ENCODE measurements at regions not wholly inside any gene's neighbourhood (a gene's known extent, or its start where the extent isn't known, plus 50 kb on each side); places are given as distances from the start of the nearest gene placed in this dataset.

- TF ChIP-seq REST (IDR thresholded peaks at IDR 0.05; ENCODE audit: insufficient read depth in 1 of 2, low read depth in 2 of 2, low read length in 2 of 2) (no peak), SIN3A (IDR thresholded peaks at IDR 0.05; ENCODE audit: borderline replicate concordance, insufficient read depth, low read length) (no peak), FOXP2 (optimal IDR thresholded peaks at IDR 0.05; ENCODE audit: borderline replicate concordance, extremely low read depth, extremely low read length, insufficient read depth) (no peak), POLR2AphosphoS5 (IDR thresholded peaks at IDR 0.05; ENCODE audit: low read depth, low read length) (no peak), TAF1 (IDR thresholded peaks at IDR 0.05; ENCODE audit: borderline replicate concordance, insufficient read depth, low read length) (no peak)
Observed at GRCh38 chr1:94755675-94756074, 64.5 kb upstream of the SLC44A3 start.

DNA sequence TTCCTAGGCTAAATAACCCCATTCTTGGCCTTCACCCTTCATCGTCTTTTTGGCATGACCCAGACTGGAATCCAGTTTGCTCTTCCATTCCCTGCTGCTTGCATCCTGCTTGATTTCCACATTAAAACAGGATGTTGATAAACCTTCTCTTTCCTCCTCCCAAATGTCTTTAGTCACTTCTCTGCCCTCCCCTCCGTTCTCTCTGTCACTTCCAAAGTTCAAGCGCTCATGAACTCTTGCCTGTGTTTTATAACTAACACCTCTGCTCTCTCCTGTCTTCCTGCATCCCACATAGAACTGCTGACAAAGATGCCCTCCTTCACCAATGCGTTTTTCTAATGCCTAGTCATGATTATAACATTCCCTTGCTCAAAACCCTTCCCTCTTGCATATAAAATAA, 65.6 kb upstream of the SLC44A3 start:
- TF ChIP-seq POLR2AphosphoS5 (IDR thresholded peaks at IDR 0.05; ENCODE audit: low read depth, low read length): no peak
- no peak for TF ChIP-seq SIN3A (IDR thresholded peaks at IDR 0.05; ENCODE audit: borderline replicate concordance, insufficient read depth, low read length)
- TF ChIP-seq TAF1 (IDR thresholded peaks at IDR 0.05; ENCODE audit: borderline replicate concordance, insufficient read depth, low read length): no peak
- no peak for TF ChIP-seq REST (IDR thresholded peaks at IDR 0.05; ENCODE audit: insufficient read depth in 1 of 2, low read depth in 2 of 2, low read length in 2 of 2)
- no peak for TF ChIP-seq FOXP2 (optimal IDR thresholded peaks at IDR 0.05; ENCODE audit: borderline replicate concordance, extremely low read depth, extremely low read length, insufficient read depth)

DNA sequence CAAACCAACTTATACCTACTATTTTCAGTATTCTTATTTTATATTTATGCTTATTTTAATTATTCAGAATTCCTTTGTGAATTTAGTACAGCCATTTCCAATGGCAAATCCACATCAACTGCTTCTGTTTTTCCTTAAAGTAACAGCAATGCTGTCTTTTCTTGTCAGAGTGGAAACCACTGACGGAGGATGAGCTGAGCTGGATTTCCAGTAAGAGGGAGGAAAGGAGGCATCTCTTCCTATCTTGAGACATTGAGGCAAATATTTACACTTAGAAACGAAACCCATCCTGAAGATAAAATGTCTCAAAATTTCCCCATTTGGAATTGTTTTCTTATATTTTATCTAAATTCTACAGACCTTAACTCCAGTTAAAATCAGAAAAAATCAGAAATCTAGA, 66.1 kb upstream of the SLC44A3 start:
- TF ChIP-seq REST (IDR thresholded peaks at IDR 0.05; ENCODE audit: insufficient read depth in 1 of 2, low read depth in 2 of 2, low read length in 2 of 2) (no peak), SIN3A (IDR thresholded peaks at IDR 0.05; ENCODE audit: borderline replicate concordance, insufficient read depth, low read length) (no peak), FOXP2 (optimal IDR thresholded peaks at IDR 0.05; ENCODE audit: borderline replicate concordance, extremely low read depth, extremely low read length, insufficient read depth) (no peak), TAF1 (IDR thresholded peaks at IDR 0.05; ENCODE audit: borderline replicate concordance, insufficient read depth, low read length) (no peak), POLR2AphosphoS5 (IDR thresholded peaks at IDR 0.05; ENCODE audit: low read depth, low read length) (no peak)

GRCh38 chr1:94753171-94753972, 66.8 kb upstream of the SLC44A3 start:
- TF ChIP-seq REST (IDR thresholded peaks at IDR 0.05; ENCODE audit: insufficient read depth in 1 of 2, low read depth in 2 of 2, low read length in 2 of 2) (no peak), POLR2AphosphoS5 (IDR thresholded peaks at IDR 0.05; ENCODE audit: low read depth, low read length) (no peak), SIN3A (IDR thresholded peaks at IDR 0.05; ENCODE audit: borderline replicate concordance, insufficient read depth, low read length) (no peak), TAF1 (IDR thresholded peaks at IDR 0.05; ENCODE audit: borderline replicate concordance, insufficient read depth, low read length) (no peak), FOXP2 (optimal IDR thresholded peaks at IDR 0.05; ENCODE audit: borderline replicate concordance, extremely low read depth, extremely low read length, insufficient read depth) (no peak)
